Ectodermal cell (in vitro differentiated cells): ENCODE measurements at regions not wholly inside any gene's neighbourhood (a gene's known extent, or its start where the extent isn't known, plus 50 kb on each side); places are given as distances from the start of the nearest gene placed in this dataset.

Experiments used
- H3K27ac ChIP-seq: 2 replicates; pipeline ENCODE4 v1.7.0; 2013; ENCODE audit warnings: mild to moderate bottlenecking, low read depth, low read length; ENCODE audit not compliant: insufficient read depth, poor library complexity, severe bottlenecking
- H3K27me3 ChIP-seq: 2 replicates; pipeline ENCODE4 v1.7.0; 2013; ENCODE audit warnings: mild to moderate bottlenecking, low read length; ENCODE audit not compliant: insufficient read depth, control insufficient read depth, poor library complexity, severe bottlenecking
- H3K36me3 ChIP-seq: one replicate; pipeline ENCODE4 v1.7.0; 2013; ENCODE audit warnings: low read length; ENCODE audit not compliant: control insufficient read depth, insufficient read depth
- H3K4me1 ChIP-seq: one replicate; pipeline ENCODE4 v1.7.0; 2013; ENCODE audit warnings: low read length; ENCODE audit not compliant: control insufficient read depth, insufficient read depth
- H3K4me3 ChIP-seq: 2 replicates; pipeline ENCODE4 v1.7.0; 2013; ENCODE audit warnings: low read depth, low read length, control low read depth; ENCODE audit not compliant: insufficient read depth
- H3K9me3 ChIP-seq: 2 replicates; pipeline ENCODE4 v1.7.0; 2013; ENCODE audit warnings: mild to moderate bottlenecking, low read length, moderate library complexity; ENCODE audit not compliant: control insufficient read depth
- WGBS, 2 experiments: methylation state at CpG; one replicate each; pipeline ENCODE4 v1.1.7; 2013; ENCODE audit warnings: missing lambda C conversion rate in 2 of 2; 5-methylcytosine and 5-hydroxymethylcytosine counted together

- Histone ChIP-seq H3K27ac (no peak overlapping the region), H3K4me1 (no peaks in the 10 kb centered on the region), H3K9me3 (no peaks in the 10 kb centered on the region), H3K36me3 (no peaks in the 10 kb centered on the region), H3K4me3 (no peak overlapping the region), H3K27me3 (no peaks in the 10 kb centered on the region)
- 92 to 93% methylated on average over 3 of the region's 3 CpGs for WGBS, 2 experiments
Measured at GRCh38 chr9:13750639-13751038, 471.1 kb upstream of the MPDZ start.

- no peak overlapping the region for H3K27ac ChIP-seq
- H3K4me1 ChIP-seq: no peaks in the 10 kb centered on the region
- H3K27me3 ChIP-seq: no peaks in the 10 kb centered on the region
- H3K4me3 ChIP-seq: no peak overlapping the region
- WGBS, 2 experiments: 89 to 90% methylated on average over 4 of the region's 4 CpGs
- no peaks in the 10 kb centered on the region for H3K36me3 ChIP-seq
- H3K9me3 ChIP-seq: no peaks in the 10 kb centered on the region
Measured at GRCh38 chr9:13750061-13750460, 470.6 kb upstream of the MPDZ start.

GRCh38 chr9:13746876-13747275 is 467.4 kb upstream of the MPDZ start:
- Histone ChIP-seq H3K4me3 (no peak overlapping the region), H3K27me3 (no peaks in the 10 kb centered on the region), H3K36me3 (no peaks in the 10 kb centered on the region), H3K27ac (no peak overlapping the region), H3K4me1 (no peaks in the 10 kb centered on the region), H3K9me3 (no peaks in the 10 kb centered on the region)
- no CpG with 5 or more reads among the region's 1 CpG for WGBS, 2 experiments

- WGBS, 2 experiments: 83 to 88% methylated on average over 16 of the region's 16 CpGs
- Histone ChIP-seq H3K4me3 (no peak overlapping the region), H3K4me1 (no peaks in the 10 kb centered on the region), H3K36me3 (no peaks in the 10 kb centered on the region), H3K9me3 (no peaks in the 10 kb centered on the region), H3K27ac (no peak overlapping the region), H3K27me3 (no peaks in the 10 kb centered on the region)
Measured at GRCh38 chr9:13744261-13744901, 464.9 kb upstream of the MPDZ start.

DNA sequence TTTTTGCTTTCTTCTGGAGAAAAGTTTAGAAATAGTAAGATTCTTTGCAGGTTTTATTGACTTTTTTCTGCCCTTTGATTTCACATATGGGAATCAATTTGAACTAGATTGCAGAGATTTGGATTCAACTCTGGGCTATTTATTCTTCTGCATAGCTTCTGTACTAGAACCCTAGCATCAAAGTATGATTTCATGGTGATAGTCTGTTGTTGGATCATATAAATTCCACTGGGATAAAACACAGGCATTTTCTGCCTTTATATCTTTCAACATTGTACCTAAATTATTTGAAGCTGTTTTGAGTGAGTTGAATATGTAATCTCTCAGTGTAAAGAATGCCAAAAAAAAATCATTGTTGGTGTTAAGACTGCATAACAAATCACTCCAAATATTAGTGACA is 458.4 kb upstream of the MPDZ start:
- H3K4me3 ChIP-seq: no peak overlapping the region
- no peak overlapping the region for H3K27ac ChIP-seq
- H3K4me1 ChIP-seq: no peaks in the 10 kb centered on the region
- H3K9me3 ChIP-seq: no peaks in the 10 kb centered on the region
- no peaks in the 10 kb centered on the region for H3K36me3 ChIP-seq
- no peaks in the 10 kb centered on the region for H3K27me3 ChIP-seq

DNA sequence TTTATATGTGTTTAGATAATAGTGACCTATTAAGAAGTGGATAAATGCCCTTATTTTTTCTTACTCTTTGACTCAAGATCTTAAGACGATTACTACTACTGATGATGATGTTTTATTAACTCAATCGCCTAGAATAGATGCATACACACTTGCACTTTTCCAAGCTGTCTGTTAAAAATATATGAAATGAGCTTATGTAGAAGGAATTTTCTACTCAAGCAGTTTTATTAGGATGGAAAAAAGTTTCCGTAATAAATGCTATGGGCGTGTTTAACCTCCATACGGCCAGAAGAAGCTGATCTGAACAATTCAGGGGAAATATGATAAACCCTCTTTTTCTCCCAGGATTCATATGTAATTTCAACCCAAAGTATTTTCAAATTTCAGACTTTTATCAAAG is 455.7 kb upstream of the MPDZ start:
- Histone ChIP-seq H3K27ac (no peak overlapping the region), H3K4me1 (no peaks in the 10 kb centered on the region), H3K36me3 (no peaks in the 10 kb centered on the region), H3K4me3 (no peak overlapping the region), H3K9me3 (no peaks in the 10 kb centered on the region), H3K27me3 (no peaks in the 10 kb centered on the region)
- 100% methylated on average over 4 to 5 of the region's 5 CpGs for WGBS, 2 experiments

- 81 to 94% methylated on average over 2 to 3 of the region's 3 CpGs for WGBS, 2 experiments
- no peak overlapping the region for H3K4me3 ChIP-seq
- H3K27ac ChIP-seq: no peak overlapping the region
- no peaks in the 10 kb centered on the region for H3K9me3 ChIP-seq
- H3K4me1 ChIP-seq: no peaks in the 10 kb centered on the region
- no peaks in the 10 kb centered on the region for H3K36me3 ChIP-seq
- H3K27me3 ChIP-seq: no peaks in the 10 kb centered on the region
Measured at GRCh38 chr9:13734601-13735000, 455.1 kb upstream of the MPDZ start.

DNA sequence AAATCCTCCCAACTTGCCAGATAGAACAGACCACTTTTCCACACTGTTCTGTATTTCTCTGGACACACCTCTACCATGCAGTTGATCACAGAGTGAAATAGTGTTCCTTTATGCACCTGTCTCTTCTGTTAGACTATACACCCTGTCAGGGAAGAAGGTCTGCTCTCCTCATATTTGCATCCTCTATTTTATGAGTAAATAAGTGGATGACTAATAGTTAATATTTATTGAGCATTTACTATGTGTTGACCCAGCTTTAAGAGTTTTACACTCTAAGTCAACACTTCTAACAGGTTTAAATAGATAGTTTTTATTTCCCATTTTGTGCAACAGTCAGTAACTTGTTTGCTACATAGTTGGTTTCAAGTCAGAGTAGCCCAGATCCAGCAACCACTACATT is 452.8 kb upstream of the MPDZ start:
- Histone ChIP-seq H3K9me3 (no peaks in the 10 kb centered on the region), H3K4me3 (no peak overlapping the region), H3K36me3 (no peaks in the 10 kb centered on the region), H3K27me3 (no peaks in the 10 kb centered on the region), H3K4me1 (no peaks in the 10 kb centered on the region), H3K27ac (no peak overlapping the region)

DNA sequence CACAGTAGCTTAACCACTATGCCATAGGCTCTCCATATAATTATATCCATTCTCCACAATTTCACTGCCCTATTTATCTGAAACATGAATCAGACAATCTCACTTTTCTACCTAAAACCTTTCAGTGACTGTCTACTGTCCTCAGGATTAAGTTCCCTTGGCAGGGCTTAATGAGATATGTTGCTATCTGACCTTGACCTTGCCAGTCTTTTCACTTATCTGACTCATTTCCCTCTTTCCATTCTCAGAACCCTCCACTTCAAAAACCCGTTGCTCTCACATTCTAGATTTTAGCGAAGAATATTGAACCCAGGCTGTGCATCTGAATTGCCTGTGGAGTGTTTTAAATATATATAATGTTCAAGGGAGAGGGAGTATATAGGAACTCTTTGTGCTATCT is 452.1 kb upstream of the MPDZ start:
- 57% methylated on average over 1 of the region's 2 CpGs; no CpG with 5 or more reads in 1 of the 2 experiments for WGBS, 2 experiments
- Histone ChIP-seq H3K36me3 (no peaks in the 10 kb centered on the region), H3K27ac (no peak overlapping the region)

DNA sequence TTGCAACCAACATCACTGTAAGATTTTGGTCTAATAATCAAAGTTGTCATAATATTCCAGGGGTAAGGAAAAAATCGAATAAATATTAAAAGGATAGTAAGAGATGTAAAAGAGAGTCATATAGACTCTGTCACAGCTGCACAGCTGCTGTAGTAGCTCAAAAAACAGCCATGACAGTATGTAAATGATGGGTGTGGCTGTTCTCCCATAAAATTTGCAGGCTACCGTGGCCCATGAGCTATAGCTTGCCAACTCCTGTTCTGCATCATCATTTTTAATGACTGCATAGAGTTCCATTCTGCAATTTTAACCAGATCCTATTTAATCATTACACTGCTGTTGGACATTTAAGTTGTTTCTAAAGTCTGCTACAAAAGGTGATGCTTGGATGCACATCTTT is 450.5 kb upstream of the MPDZ start:
- 89 to 92% methylated on average over 2 of the region's 2 CpGs for WGBS, 2 experiments
- no peak overlapping the region for H3K27ac ChIP-seq
- H3K4me3 ChIP-seq: no peak overlapping the region
- no peaks in the 10 kb centered on the region for H3K4me1 ChIP-seq
- no peaks in the 10 kb centered on the region for H3K36me3 ChIP-seq
- no peaks in the 10 kb centered on the region for H3K27me3 ChIP-seq
- H3K9me3 ChIP-seq: no peaks in the 10 kb centered on the region

More for the DNA sequence above, 452.1 kb upstream of the MPDZ start:
- Histone ChIP-seq H3K4me1 (no peaks in the 10 kb centered on the region), H3K9me3 (no peaks in the 10 kb centered on the region), H3K27me3 (no peaks in the 10 kb centered on the region), H3K4me3 (no peak overlapping the region)
